ENCODE measurements at regions not wholly inside any gene's neighbourhood (a gene's known extent, or its start where the extent isn't known, plus 50 kb on each side); places are given as distances from the start of the nearest gene placed in this dataset.
A peak's percentile ranks its signal among the peaks of the same experiment; 100 is the strongest.

DNA sequence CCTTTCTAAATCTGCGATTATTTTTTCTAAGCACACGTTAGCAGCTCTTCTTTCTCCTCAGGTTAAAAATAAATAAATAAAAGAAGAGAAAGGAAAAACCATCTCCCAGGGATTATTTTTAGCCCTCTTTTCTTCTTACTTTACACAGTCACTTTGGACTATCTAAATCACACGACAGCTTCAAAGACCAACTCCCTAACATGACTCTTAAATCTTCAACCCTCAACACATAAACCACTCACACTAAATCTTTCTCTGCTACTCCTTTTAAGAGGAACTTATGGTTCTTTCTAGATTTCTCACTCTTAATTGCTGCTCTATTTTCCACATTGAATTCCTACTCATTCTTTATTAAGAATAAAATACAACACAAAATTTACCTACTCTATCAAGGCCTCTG is 1095.0 kb upstream of the B3GALT2 start:
- no peak for DNase-seq

DNA sequence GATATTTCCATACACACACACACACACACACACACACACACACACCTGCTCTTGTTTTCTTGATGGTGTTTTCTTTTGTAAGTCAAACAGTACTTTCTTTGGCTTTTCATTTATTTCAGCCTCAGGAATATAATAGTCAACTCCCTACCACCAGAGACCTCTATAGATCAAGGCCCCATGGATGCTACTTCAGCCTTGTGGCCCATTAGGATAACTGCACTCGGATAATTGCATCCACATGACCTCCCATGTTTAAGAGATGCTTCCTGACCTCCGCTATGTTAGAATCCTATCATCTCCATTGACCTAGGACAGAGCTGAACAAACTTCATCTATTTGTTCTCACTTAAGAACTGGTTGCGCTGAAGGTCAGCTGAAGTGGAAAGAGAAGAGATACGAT is 1094.0 kb upstream of the B3GALT2 start:
- DNase-seq, result no peak

DNA sequence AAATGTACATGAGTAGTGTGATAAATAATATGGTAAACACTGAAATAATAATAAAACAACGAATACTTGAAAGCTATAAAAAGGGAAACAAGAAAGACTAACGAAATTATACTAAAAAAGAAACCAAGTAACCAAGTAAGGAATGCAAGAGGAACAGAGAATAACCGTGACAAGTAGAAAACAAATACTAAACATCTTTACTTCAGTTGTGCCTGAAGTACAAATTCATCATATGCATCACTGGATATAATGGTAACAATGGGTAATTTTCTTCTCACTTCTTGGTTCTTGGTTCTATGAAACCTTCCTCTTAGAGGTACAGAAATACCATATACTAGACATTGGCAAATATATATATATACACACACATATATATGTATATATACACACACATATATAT is 1093.6 kb upstream of the B3GALT2 start:
- DNase-seq, result no peak

DNA sequence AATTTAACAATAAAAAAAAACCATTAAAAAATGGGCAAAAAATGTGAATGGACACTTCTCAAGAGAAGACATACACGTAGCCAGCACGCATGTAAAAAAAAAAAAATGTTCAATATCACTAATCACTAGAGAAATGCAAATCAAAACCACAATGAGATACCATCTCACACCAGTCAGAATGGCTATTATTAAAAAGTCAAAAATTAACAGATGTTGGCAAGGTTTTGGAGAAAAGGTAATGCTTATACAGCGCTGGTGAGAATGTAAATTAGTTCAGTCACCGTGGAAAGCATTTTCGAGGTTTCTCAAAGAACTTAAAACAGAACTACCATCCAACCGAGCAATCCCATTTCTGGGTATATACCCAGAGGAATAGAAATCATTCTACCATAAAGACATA is 1091.5 kb upstream of the B3GALT2 start:
- no peak for DNase-seq

DNA sequence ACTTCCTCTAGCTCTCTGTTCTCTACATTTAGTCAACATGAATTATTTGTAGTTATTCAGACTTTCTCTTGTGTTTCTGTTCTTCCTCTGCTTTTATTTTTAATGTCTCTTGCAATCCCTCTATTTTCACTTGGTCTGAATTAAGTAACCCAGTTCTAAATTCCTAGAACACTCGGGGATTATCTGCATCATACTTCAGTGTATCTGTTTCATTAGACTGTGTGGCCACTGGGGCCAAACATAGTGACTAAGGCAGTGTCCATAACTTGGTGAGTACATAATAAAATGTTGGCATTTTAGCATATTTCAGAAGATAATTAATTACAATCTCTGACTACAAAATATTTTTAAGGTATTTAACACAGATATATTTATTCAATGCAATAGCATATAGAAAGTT is 1087.2 kb upstream of the B3GALT2 start:
- no peak for DNase-seq

GRCh38 chr1:194268839-194269238 is 1082.4 kb upstream of the B3GALT2 start:
- DNase-seq, result no peak

- no peak for DNase-seq
Observed at GRCh38 chr1:194267021-194267420, 1080.6 kb upstream of the B3GALT2 start.

DNA sequence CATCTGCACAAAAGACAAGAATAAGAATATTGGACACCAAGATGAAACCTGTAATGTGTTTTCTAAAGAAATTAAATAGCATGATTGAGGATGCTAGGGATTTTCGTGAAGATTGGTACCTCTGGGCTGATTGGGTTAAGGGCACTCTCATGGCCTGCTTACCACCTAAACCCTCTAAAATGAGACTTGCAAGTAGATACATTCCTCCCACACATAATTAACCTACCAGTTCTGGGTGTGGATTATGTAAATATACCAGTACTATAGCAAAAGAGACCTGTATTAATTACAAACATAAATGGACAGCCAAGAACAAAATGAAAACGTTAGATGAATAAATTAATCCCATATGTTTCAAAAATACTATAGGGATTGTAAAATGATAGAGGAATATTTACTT is 1069.6 kb upstream of the B3GALT2 start:
- no peak for DNase-seq

DNA sequence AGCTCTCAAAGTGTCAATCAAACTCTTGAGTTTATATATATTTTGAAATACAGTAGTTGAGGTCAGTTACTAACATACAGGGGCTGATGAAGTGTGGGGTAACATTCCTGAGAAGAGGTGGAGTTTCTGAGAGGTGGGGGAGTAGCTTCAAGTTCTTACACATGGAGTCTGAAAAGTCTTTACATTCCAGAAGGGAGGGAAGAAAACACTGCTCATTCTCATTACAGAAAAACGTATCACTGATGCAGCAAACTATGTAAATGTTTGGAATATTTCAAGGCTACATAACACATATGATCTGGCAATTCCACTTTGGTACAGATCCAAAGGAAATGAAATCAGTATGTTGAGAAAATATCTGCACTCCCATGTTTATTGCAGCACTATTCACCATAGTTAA is 1065.8 kb upstream of the B3GALT2 start:
- no peak for DNase-seq

GRCh38 chr1:194241215-194241614 is 1054.8 kb upstream of the B3GALT2 start:
- no peak for DNase-seq

DNA sequence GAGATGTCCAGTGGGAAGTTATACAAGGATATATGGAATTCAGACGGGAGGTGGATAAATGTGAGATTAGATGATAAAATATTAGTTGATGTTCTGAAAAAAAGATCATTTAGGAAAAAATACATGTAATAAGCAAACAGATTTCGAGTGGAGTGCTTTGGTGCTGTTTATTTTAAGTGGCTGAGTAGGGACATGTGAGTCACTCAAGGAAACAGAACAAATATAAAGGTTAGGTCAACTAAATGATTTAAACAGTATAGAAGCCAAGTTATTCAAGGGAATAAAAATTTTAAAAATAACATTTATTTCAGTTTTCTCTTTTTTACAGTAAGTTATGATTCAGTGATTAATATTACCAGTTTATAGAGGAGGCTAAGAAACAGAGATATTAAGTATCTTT is 1046.7 kb upstream of the B3GALT2 start:
- DNase-seq, result no peak

- no peak for DNase-seq
Observed at GRCh38 chr1:194230351-194231144, 1044.1 kb upstream of the B3GALT2 start.

GRCh38 chr1:194228427-194228826 is 1042.0 kb upstream of the B3GALT2 start:
- DNase-seq, result no peak

DNA sequence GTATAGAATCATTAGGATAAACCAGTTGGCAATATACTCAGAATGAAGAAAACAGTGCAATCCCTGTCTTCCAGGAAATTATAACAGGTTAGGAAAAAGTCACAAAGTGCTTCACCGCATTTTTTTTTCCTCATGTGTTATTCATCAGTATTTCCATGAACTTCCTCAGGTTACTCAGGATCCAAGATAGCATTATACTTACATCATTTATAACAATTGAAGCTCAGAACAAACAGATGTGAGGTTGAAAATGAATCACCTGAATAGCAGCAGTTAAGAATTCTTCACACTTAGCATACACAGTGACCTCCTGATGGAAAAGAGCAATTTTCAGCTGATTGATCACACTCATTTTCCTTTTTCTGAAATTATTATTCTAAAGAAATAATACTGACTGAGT is 1040.7 kb upstream of the B3GALT2 start:
- DNase-seq, result no peak

DNA sequence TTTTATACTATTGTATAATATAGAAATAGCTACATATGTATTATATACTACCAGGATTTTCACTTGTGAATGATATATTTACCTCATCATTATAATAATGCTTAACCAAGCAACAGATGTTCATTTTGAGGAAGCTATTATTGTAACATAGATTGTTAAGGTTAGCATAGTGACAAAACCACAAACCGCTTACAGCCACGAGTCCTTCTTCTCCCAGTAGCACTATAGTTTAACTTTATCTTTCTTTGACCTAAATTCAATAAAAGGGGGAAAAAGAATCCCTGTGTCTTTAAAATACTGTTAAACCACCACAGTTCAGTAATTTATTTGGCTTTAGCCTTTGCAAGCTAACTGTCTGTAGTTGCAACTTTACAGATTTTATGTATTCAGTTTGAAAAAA is 1039.4 kb upstream of the B3GALT2 start:
- DNase-seq, result peak; percentile 73

DNA sequence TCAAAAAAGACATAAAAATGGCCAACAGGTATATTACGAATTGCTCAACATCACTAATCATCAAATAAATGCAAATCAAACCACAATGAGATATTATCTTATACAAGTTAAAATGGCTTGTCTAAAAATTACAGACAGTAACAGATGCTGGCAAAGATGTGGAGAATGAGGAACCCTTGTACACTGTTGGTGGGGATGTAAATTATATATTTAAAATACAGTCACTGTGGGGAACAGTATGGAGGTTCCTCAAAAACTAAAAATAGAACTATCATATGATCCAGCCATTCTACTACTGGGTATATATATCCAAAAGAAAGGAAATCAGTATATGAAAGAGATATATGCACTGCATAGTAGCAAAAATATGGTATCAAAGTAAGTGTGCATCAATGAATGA is 1037.2 kb upstream of the B3GALT2 start:
- no peak for DNase-seq

DNA sequence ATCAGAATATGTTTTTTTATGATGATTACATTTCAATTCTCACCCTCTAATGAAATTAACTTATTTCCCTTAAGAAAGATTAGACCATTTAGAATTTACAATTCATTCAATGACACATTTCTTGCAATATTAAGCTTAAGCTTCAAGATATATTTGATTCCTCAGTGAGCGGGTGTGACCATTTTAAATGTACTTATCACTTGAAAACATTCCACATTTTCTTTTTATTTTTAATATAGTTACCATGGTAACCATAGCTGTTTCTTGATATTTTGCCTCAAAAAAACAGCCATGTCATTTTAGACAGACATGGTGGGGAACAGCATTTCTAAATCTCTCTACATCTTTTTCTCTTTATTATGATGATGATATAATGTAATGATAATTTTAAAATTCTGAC is 1029.0 kb upstream of the B3GALT2 start:
- DNase-seq, result peak; percentile 82

DNA sequence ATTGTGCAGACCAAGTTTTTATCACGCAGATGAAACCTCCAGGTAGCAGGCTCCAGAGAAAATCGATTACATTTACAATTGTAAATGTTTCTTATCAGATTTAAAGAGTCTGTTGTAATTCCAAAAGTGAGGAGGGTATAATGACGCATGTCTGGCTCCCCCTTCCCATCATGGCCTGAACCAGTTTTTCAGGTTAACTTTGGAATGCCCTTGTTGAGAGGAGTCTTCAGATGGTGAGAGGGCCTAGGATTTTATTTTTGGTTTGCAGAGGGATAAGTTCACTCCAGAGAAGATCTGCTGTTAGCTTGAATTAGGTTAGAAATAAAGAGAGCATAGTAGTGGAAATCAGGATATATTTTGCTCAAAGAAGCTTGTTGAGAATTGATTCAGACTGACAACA is 1028.3 kb upstream of the B3GALT2 start:
- DNase-seq, result no peak

DNA sequence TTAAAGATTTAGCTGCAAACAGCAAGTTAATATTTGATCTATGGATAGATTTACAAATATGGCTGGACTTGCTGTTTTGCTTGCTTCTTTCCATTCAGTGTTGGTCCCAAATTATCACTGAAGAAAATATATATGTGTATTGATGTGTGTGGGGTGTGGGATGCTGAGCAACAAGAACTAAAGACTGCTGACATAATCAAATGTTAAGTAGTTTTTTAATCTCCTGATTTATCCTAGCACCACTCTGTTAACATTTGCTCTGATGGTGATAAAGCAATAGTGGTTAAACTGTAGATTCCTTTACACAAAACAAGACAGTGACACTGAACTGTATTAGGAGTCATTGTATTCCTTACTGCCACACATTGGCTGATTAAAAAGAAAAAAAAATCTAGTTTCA is 1023.5 kb upstream of the B3GALT2 start:
- DNase-seq, result peak; percentile 13

DNA sequence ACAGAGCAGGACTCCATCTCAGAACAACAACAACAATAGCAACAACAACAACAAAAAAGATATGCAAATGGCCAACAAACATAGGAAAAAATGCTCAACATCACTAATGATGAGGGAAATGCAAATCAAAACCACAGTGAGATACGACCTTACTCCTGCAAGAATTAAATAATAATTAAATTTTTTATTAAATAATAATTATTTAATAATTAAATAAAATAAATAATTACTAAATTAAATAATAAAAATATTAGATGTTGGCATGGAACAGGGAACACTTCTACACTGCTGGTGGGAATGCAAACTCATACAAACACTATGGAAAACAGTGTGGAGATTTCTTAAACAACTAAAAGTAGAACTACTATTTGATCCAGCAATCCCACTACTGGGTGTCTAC is 1022.3 kb upstream of the B3GALT2 start:
- DNase-seq, result no peak

DNA sequence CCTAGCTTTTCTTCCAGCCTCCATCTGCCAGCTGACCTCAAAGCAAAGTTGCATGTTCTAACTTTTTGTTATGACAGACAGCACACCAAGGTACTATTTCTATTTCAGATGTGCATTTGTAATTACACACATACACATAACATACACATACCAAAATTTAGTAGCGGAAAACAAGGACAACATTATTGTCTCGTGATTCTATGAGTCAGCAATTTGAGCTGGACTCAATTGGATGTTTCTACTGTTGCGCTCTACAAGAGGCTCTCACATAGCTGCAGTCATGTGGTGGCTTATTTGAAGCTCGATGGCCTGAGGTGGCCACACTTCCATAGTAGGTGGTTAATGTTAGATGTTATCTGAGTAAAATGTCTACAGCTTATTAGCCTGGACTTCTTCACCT is 1010.1 kb upstream of the B3GALT2 start:
- DNase-seq, result no peak

DNA sequence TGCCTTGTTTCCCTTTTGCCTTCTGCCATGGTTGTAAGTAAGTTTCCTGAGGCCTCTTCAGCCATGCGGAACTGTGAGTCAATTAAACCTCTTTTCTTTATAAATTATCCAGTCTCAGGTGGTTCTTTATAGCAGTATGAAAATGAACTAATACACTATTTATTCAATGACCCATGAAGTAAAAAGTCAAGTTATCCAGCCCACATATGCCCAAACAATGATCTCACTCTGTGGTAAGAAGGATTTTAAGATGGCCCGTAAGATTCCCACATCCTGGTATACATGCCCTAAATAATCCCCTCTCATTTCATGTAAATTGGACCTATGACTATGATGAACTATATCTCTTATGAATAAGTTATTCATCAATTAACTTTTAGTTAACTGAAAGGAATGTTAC is 1008.3 kb upstream of the B3GALT2 start:
- DNase-seq, result no peak

DNA sequence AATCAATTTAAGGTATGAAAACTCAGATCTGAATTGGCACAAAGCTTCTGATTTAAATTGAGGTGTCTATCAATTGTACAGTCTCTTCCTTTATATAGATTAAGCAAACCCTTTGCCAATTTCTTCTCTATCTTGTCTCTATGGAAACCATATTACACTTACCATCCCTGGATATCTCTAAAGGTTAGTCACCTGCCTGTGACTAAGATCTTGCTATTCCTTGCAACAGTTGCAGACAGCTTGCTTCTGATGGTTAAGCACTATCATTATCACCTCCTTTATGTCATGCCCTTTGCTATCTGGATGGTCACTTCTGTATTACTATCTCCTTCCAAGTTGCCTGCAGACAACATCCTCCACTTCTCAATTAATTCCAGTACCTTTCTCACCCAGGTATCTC is 998.6 kb upstream of the B3GALT2 start:
- DNase-seq, result no peak

DNA sequence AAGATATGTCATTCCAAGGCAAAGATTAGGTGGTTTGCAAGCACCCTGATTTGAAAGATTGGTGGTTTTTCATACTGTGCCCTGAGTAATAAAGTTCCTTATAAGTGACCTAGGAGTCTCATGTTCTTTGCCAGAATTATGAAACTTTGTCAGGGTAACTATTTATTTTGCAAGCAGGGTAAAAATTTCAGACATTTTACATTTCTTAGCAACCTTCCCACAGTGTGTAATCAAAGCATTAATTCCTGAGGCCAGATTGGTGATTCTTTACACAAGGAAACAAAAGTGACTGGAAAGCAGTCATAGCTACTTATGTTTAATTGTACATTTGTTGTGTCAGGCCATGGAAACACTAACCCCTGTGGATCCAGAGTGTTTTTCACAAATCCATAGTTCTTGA is 998.0 kb upstream of the B3GALT2 start:
- no peak for DNase-seq

DNA sequence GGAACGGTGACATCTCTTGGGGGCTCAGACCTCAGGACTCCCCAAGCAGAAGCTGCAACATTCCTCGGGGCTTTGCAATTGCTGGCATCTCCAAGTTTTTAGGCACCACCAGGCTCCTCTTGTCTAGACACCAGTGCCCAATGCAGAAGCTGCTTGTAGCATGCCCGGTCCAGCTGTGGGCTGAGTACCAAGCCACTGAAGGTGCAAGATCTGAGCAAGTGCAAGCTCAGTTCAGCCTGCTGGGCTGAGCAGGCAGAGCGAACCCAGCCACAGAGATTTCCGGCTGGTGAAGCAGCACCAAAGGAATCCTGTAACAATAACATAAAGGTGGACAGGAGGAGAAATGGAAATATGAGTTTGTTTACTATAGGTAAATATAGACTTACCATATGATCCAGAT is 995.4 kb upstream of the B3GALT2 start:
- DNase-seq, result no peak

DNA sequence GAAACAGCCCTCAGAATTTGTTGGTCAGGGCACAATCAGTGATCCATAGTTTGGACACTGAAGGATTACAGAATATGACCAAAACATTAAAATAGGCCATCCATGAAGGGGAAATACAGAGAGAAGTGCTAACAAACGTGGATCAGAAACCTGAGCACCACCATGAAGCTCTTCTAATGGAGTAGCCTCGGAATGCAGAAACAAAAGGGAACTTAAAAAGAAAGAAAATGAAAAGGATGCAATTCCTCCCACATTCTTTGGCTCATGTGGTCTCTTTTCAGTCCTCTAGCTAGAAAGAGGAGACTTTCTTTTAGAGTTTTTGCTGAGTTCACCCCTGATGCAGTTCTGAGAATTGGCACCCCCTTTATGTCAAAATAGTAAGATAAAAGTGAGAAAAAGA is 989.8 kb upstream of the B3GALT2 start:
- DNase-seq, result no peak

All from hematopoietic multipotent progenitor cell treated with erythropoietin and hydrocortisone succinate and interleukin-3 and kit ligand, for 6 days (in vitro differentiated cells).